RWPE2 (cell line): ENCODE measurements at regions not wholly inside any gene's neighbourhood (a gene's known extent, or its start where the extent isn't known, plus 50 kb on each side); places are given as distances from the start of the nearest gene placed in this dataset.
"Not testable (repeated sequence)": the region's sequence is repeated elsewhere in the genome, so short reads cannot be mapped to it uniquely, and the experiment has no call there.

Experiments
- ATAC-seq: fragments of 200-7000 bp; cut with Tn5 transposase; 3 replicates; pipeline ENCODE4 v1.9.1; 2021; ENCODE audit warnings: low read depth
- DNase-seq: peaks from one replicate; pipeline ENCODE4 v3.0.0-alpha.2; 2020; ENCODE audit warnings: low spot score
- H3K27ac ChIP-seq: fragments of 450-650 bp; 2 replicates; pipeline ENCODE4 v1.5.1; 2017; ENCODE audit warnings: mild to moderate bottlenecking; ENCODE audit not compliant: poor library complexity, severe bottlenecking
- H3K27me3 ChIP-seq: fragments of 250-450 bp; sonication (Bioruptor Pico); 2 replicates; pipeline ENCODE4 v1.5.1; 2021; ENCODE audit warnings: mild to moderate bottlenecking, moderate library complexity; ENCODE audit not compliant: insufficient read depth, poor library complexity, severe bottlenecking
- H3K36me3 ChIP-seq: fragments of 250-450 bp; sonication (Bioruptor Pico); 2 replicates; pipeline ENCODE4 v1.5.1; 2020; ENCODE audit warnings: low read depth, mild to moderate bottlenecking, moderate library complexity
- H3K4me1 ChIP-seq: fragments of 250-450 bp; sonication (Bioruptor Pico); 2 replicates; pipeline ENCODE4 v1.5.1; 2021; ENCODE audit warnings: mild to moderate bottlenecking, moderate library complexity; ENCODE audit not compliant: insufficient read depth, poor library complexity, severe bottlenecking
- H3K4me3 ChIP-seq: fragments of 250-450 bp; sonication (Bioruptor Pico); 2 replicates; pipeline ENCODE4 v1.5.1; 2021; ENCODE audit warnings: mild to moderate bottlenecking, moderate library complexity; ENCODE audit not compliant: severe bottlenecking
- H3K9me3 ChIP-seq: fragments of 250-450 bp; sonication (Bioruptor Pico); 2 replicates; pipeline ENCODE4 v1.5.1; 2021; ENCODE audit warnings: mild to moderate bottlenecking, moderate library complexity; ENCODE audit not compliant: severe bottlenecking
- TF ChIP-seq, protein P1 (sequence below): fragments of 450-650 bp; IDR thresholded peaks from one replicate; pipeline ENCODE4 v1.5.1; 2017; ENCODE audit warnings: mild to moderate bottlenecking, moderate library complexity; ENCODE audit not compliant: poor library complexity, severe bottlenecking

DNA sequence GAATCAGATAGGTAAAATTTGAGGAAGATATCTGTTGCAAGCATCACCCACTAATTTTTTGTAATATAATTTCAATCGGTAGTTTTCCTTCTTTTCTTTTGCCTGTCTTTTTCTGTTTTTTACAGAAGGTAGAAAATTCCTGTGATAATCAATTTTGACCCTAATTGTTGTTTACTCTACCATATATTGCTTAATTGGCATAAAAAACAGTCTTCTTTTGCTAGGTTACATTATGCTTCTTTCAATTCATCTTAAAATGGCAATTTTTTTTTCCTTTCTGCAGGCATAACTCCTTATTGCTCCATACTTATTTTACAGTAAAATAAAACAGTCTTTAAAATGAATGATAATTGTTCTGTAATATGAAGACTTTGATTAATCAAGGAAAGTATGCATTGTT, 286.2 kb upstream of the LRP1B start:
- ATAC-seq: no peak
- no peaks in the 10 kb centered on the region for H3K4me1 ChIP-seq
- H3K4me3 ChIP-seq: no peak overlapping the region
- TF ChIP-seq, protein P1, sequence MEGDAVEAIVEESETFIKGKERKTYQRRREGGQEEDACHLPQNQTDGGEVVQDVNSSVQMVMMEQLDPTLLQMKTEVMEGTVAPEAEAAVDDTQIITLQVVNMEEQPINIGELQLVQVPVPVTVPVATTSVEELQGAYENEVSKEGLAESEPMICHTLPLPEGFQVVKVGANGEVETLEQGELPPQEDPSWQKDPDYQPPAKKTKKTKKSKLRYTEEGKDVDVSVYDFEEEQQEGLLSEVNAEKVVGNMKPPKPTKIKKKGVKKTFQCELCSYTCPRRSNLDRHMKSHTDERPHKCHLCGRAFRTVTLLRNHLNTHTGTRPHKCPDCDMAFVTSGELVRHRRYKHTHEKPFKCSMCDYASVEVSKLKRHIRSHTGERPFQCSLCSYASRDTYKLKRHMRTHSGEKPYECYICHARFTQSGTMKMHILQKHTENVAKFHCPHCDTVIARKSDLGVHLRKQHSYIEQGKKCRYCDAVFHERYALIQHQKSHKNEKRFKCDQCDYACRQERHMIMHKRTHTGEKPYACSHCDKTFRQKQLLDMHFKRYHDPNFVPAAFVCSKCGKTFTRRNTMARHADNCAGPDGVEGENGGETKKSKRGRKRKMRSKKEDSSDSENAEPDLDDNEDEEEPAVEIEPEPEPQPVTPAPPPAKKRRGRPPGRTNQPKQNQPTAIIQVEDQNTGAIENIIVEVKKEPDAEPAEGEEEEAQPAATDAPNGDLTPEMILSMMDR: no peak
- H3K27ac ChIP-seq: no peak overlapping the region
- no peak for DNase-seq
- no peaks in the 10 kb centered on the region for H3K36me3 ChIP-seq
- H3K27me3 ChIP-seq: no peaks in the 10 kb centered on the region
- no peaks in the 10 kb centered on the region for H3K9me3 ChIP-seq

DNA sequence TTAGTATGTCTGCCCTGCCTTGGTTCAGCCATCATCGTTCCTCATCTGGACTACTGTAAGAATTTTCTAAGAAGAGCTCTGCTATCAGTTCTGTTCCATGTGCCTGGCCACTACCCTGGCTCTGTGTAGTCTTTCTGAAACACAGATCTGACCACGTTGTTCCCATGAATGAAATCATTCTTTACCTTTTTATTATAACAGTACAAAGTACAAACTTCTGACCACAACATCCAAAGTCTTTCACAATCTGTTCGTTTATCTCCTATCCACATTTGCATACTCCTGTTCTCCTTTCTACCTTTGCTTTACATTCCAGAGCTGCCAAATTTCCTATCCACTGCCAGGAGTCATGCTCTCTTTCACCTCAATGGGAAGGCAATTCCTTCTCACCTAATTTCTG, 284.6 kb upstream of the LRP1B start:
- Histone ChIP-seq H3K36me3 (no peaks in the 10 kb centered on the region), H3K27ac (no peak overlapping the region), H3K4me1 (no peaks in the 10 kb centered on the region), H3K4me3 (no peak overlapping the region), H3K9me3 (no peaks in the 10 kb centered on the region), H3K27me3 (no peaks in the 10 kb centered on the region)
- no peak for DNase-seq
- no peak for ATAC-seq
- TF ChIP-seq, protein P1: no peak

DNA sequence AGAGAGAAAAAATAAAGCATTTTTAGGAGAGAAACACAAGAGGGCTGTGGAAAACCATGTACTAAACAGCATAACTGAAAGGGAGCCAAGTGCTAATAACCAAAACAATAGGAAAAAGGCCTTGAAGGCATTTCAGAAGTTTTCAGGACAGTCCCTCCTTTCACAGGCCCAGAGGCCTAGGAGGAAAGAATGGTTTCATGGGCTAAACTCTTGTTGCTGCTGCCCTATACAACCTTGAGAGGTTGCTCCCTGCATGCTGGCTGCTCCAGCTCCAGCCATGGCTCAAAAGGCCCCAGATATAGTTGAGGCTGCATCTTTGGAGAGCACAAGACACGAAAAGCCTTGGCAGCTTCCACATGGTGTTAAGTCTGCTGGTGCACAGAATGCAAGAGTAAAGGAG, 267.4 kb upstream of the LRP1B start:
- Histone ChIP-seq H3K4me3 (no peak overlapping the region), H3K36me3 (no peaks in the 10 kb centered on the region), H3K9me3 (no peaks in the 10 kb centered on the region), H3K27ac (no peak overlapping the region), H3K4me1 (no peaks in the 10 kb centered on the region), H3K27me3 (no peaks in the 10 kb centered on the region)
- ATAC-seq: no peak
- DNase-seq: no peak
- TF ChIP-seq, protein P1: no peak

DNA sequence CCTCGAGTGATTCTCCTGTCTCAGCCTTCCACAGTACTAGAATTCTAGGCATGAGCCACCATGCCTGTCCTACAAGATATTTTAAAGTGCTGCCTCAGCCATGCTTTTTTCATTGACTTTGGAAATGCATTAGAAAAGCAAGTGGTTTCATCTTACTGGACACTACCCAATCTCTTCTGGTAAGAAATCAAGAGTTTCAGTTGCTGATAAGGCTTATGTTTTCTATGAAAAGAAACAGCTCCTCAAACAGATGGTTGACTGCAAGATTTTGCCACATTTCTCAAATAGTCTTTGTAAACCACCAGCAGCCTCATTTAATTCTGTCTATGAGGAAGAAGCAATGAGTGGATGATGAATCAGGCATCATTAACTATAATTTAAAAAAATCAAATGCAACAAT, 264.5 kb upstream of the LRP1B start:
- H3K27ac ChIP-seq: no peak overlapping the region
- no peak for DNase-seq
- TF ChIP-seq, protein P1: no peak
- no peak for ATAC-seq
- no peak overlapping the region for H3K4me3 ChIP-seq
- no peaks in the 10 kb centered on the region for H3K9me3 ChIP-seq
- no peaks in the 10 kb centered on the region for H3K27me3 ChIP-seq
- no peaks in the 10 kb centered on the region for H3K4me1 ChIP-seq
- no peaks in the 10 kb centered on the region for H3K36me3 ChIP-seq

DNA sequence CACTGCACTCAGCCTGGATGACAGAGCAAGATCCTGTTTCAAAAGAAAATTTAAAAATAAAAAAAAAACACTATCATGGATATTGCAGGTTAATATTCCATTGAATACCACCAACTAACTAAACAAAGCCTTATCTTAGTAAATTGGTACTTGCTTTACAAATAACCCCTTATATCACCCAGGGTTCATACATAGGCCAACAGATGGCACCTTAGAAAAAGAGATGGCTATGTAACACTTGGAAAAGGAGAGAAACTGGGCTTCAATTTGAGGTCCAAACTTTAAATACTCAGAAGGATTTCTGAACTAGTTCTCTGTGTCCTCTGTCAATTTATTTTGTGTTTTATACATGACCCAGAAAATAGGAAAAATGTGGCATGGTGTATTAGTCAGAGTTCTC, 249.6 kb upstream of the LRP1B start:
- TF ChIP-seq, protein P1: no peak
- Histone ChIP-seq H3K27ac (no peak overlapping the region), H3K27me3 (no peaks in the 10 kb centered on the region), H3K4me1 (no peaks in the 10 kb centered on the region), H3K9me3 (no peaks in the 10 kb centered on the region), H3K36me3 (no peaks in the 10 kb centered on the region), H3K4me3 (no peak overlapping the region)
- no peak for DNase-seq
- ATAC-seq: no peak

DNA sequence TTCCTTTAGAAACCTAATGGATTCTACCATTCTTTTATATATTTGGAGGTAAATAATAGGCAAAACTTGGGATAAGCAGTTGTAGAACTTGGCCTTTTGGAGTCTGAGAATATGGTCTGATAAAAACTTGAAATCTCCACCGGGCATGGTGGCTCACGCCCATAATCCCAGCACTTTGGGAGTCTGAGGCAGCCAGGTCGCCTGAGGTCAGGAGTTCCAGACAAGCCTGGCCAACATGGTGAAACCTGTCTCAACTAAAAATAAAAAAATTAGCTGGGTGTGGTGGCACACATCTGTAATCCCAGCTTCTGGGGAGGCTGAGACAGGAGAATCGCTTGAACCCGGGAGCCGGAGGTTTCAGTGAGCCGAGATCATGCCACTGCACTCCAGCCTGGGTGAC, 231.3 kb upstream of the LRP1B start:
- ATAC-seq, H3K9me3 ChIP-seq, H3K27ac ChIP-seq, DNase-seq, H3K4me1 ChIP-seq, H3K36me3 ChIP-seq, H3K27me3 ChIP-seq, H3K4me3 ChIP-seq: not testable (repeated sequence)
